Left lung (tissue), 4 donors: ENCODE measurements at regions not wholly inside any gene's neighbourhood (a gene's known extent, or its start where the extent isn't known, plus 50 kb on each side); places are given as distances from the start of the nearest gene placed in this dataset.

Experiments
- ATAC-seq: fragments of 200-7000 bp; cut with Tn5 transposase; one replicate; pipeline ENCODE4 v1.9.1; 2020; ENCODE audit warnings: moderate library complexity
- DNase-seq, 4 donors: peaks; one replicate each; pipeline ENCODE4 v3.0.0-alpha.2; 2013 to 2020
- H3K27ac ChIP-seq, 2 donors: fragments of 200-600 bp; sonication (generic) in 1 of 2; one replicate each; pipeline versions ENCODE4 v1.5.0 to v1.8.0; 2020 to 2021
- H3K27me3 ChIP-seq, 2 donors: fragments of 200-600 bp; sonication (generic) in 1 of 2; one replicate each; pipeline versions ENCODE4 v1.5.0 to v1.8.0; 2020 to 2021
- H3K36me3 ChIP-seq, 2 donors: fragments of 200-600 bp; sonication (generic) in 1 of 2; one replicate each; pipeline versions ENCODE4 v1.5.0 to v1.8.0; 2020 to 2021
- H3K4me1 ChIP-seq, 2 donors: fragments of 200-600 bp; one replicate each; pipeline ENCODE4 v1.8.0; 2021
- H3K4me3 ChIP-seq, 2 donors: fragments of 200-600 bp; sonication (generic) in 1 of 2; one replicate each; pipeline versions ENCODE4 v1.5.0 to v1.8.0; 2020 to 2021; ENCODE audit warnings: mild to moderate bottlenecking in 1 of 2
- H3K9me3 ChIP-seq, 2 donors: fragments of 200-600 bp; sonication (generic) in 1 of 2; one replicate each; pipeline versions ENCODE4 v1.5.0 to v1.8.0; 2020 to 2021
- intact Hi-C, 2 donors: fragments of 100-400 bp; cut with DNase I; formaldehyde crosslinking; loops; one replicate each; pipeline versions ENCODE4 v1.11.2 to v1.14.2; 2022
- TF ChIP-seq, protein P1 (sequence below), 2 donors: fragments of 200-600 bp; sonication (generic) in 1 of 2; IDR thresholded peaks; one replicate each; pipeline versions ENCODE4 v1.5.0 to v1.8.0; 2021; ENCODE audit warnings: antibody characterized with exemption in 2 of 2
- donor health status: DM: no; HTN: yes; CAD: no.
- donor health status: DM: no; HTN: no; CAD: no.

DNA sequence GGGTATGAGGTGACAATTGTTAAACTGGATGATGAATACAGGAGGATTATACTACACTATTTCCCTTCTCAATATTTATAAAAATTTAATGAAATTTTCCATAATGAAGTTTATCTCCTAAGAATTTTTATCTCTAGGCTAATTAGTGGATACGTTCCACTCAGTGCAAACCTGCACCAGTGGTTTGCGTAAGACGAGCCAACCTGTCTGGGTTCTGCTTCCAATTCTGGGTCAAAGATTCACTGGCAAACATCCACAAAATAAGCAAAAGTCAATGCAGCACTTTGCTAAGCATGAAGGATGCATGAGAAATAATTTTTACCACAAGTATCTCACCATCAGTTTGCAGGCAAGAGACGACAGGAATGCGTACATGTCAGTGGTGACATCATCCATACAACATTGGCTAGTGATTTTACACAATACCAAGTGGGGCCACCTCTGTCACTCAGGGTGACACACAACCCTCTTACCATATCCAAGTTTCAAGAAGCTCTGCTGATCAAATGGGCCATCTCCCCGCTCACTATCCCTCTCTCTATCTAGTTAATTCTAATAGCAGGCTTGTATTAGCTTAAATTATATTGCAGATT lies 51.7 kb downstream of the FAM50B start:
- DNase-seq (no peak), ATAC-seq (no peak)
- no peak overlapping the region for H3K27ac ChIP-seq
- H3K4me1 ChIP-seq = no peaks in the 10 kb centered on the region
- no peaks in the 10 kb centered on the region for H3K9me3 ChIP-seq
- no peaks in the 10 kb centered on the region for H3K27me3 ChIP-seq
- TF ChIP-seq, protein P1, sequence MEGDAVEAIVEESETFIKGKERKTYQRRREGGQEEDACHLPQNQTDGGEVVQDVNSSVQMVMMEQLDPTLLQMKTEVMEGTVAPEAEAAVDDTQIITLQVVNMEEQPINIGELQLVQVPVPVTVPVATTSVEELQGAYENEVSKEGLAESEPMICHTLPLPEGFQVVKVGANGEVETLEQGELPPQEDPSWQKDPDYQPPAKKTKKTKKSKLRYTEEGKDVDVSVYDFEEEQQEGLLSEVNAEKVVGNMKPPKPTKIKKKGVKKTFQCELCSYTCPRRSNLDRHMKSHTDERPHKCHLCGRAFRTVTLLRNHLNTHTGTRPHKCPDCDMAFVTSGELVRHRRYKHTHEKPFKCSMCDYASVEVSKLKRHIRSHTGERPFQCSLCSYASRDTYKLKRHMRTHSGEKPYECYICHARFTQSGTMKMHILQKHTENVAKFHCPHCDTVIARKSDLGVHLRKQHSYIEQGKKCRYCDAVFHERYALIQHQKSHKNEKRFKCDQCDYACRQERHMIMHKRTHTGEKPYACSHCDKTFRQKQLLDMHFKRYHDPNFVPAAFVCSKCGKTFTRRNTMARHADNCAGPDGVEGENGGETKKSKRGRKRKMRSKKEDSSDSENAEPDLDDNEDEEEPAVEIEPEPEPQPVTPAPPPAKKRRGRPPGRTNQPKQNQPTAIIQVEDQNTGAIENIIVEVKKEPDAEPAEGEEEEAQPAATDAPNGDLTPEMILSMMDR (IDR thresholded peaks at IDR 0.05) = no peak
- intact Hi-C loops = no loop called here
- no peaks in the 10 kb centered on the region for H3K36me3 ChIP-seq
- H3K4me3 ChIP-seq = no peak overlapping the region

DNA sequence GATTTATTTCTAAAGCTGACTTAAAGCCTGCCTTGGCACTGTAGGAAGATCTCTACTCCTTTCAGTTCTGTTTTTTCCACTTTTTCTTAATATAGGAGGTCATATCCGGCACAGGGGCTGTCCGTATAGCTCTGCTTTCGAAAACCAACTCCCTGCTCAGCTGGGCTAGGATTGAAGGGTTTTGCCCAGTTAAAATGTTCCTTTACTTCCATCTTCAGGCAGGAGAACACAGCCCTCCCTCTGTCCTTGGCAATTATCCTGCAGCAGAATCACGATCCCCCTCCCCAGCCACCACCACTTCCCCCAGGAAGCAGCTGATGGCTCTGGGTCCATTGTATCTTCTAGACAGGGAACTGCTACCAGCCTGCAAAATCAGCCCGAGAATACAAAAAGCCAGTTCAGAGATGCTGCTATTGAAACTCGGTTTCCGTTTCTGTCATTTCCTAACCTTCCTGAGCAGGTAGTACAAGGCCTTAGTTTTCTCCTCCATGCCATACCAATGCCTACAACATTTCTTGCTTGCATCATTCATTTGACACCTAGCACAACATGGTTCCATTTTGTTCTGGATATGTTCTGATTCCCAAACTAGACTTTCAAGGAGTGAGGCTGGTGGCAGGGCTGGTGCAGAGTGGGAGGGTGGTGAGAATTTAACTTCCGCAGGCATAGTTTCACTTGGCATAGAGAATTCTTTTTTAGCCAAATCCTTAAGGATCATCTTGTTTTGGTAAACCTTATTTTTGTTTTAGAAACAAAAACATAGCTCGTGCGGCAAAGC lies 53.9 kb downstream of the FAM50B start:
- Histone ChIP-seq H3K4me1 (no peaks in the 10 kb centered on the region), H3K27ac (no peak overlapping the region), H3K4me3 (no peak overlapping the region), H3K36me3 (no peaks in the 10 kb centered on the region), H3K9me3 (no peaks in the 10 kb centered on the region), H3K27me3 (no peaks in the 10 kb centered on the region)
- DNase-seq (no peak), ATAC-seq (no peak)
- intact Hi-C loops = no loop called here
- TF ChIP-seq, protein P1 (IDR thresholded peaks at IDR 0.05) = no peak

DNA sequence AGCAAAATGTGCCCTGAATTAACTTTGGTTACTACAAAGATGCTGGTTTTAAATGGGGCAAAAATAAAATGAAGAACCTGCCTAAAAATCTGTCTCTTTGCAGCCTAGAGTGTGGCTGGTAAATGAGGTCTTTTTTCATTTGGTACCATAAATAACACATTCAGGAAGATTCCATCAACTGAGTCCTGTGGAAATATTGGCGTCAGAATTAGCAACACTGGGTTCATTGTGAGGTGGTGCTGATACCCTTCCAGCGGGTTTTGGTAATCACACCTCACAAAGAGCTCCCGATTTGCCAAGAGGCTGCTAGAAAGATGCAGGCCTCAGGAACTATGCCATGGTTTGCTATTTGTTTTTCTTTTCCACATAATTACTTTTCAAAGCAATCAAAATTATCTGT lies 55.3 kb downstream of the FAM50B start:
- Histone ChIP-seq H3K4me3 (no peak overlapping the region), H3K4me1 (no peaks in the 10 kb centered on the region), H3K36me3 (no peaks in the 10 kb centered on the region), H3K27ac (no peak overlapping the region), H3K27me3 (no peaks in the 10 kb centered on the region), H3K9me3 (no peaks in the 10 kb centered on the region)
- ATAC-seq = no peak
- intact Hi-C loops = no loop called here
- TF ChIP-seq, protein P1 (IDR thresholded peaks at IDR 0.05) = no peak
- DNase-seq = no peak

DNA sequence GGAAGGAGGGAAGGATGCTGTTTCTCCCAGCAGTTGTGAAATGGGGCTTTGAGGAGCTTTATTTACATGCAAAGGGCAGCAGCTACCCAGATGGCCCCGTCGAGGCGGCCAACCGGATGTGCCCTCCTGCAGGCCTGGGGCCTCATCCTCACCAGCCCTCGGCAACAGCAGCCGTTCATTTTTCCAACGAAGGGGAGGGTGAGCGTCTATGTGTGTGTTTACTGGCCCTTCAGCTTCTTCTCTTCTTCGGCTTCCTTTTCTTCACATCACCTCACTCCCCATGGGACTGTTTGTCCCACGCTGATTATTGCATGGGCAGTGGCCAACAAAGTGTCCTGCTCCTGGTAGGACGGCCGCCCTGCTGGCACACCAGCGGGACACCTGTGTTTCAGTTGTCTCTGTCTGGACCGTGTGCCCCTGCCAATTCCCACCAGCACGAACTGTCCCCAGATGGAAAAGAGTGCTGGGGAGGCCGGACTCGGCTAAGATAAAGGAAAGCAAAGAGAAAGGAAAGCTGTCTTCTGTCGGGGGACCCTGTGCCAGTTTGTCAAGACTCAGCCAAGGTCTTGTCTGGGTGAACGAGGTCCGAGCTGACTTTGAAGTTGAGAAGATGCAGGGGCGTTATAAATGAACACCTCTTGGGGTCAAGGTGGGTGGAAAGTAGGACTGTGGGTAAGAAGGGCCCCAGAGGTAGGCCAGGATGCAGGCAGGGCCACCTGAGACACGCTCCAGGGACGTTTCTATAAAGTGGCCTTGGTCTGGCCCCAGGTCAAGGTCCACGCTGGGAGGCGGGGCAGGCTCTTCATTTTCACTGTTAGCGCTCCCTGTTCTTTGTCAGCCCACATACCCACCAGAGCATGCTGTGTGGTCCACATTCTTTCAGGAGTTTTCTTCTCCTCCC lies 57.0 kb downstream of the FAM50B start:
- intact Hi-C loops = no loop called here
- ATAC-seq (no peak), DNase-seq (no peak)
- no peak overlapping the region for H3K27ac ChIP-seq
- H3K27me3 ChIP-seq = no peaks in the 10 kb centered on the region
- TF ChIP-seq, protein P1 (IDR thresholded peaks at IDR 0.05) = no peak
- H3K4me3 ChIP-seq = no peak overlapping the region
- peaks cover 0 to under 1% of the 10 kb centered on the region in 2 donors for H3K4me1 ChIP-seq
- H3K36me3 ChIP-seq = no peaks in the 10 kb centered on the region
- no peaks in the 10 kb centered on the region for H3K9me3 ChIP-seq

DNA sequence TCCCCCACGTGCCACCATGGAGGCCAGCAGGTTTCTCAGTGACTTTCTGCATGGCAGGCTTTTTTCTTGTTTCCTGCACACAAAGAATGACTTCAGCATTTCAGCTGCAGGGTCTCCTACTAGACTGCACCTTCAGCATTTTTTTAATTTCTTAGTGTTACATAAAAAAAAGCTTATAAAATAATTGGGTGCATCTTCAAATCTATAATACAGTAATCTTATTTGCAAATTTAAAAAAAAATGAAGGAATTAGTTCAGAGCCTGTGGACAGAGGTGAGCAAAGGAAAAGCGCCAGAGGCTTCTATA lies 57.6 kb downstream of the FAM50B start:
- no peaks in the 10 kb centered on the region for H3K27me3 ChIP-seq
- H3K9me3 ChIP-seq = no peaks in the 10 kb centered on the region
- H3K36me3 ChIP-seq = no peaks in the 10 kb centered on the region
- H3K4me1 ChIP-seq = peaks cover 3 to 7% of the 10 kb centered on the region in 2 donors
- TF ChIP-seq, protein P1 (IDR thresholded peaks at IDR 0.05) = no peak
- H3K4me3 ChIP-seq = no peak overlapping the region
- no peak overlapping the region for H3K27ac ChIP-seq
- DNase-seq = no peak
- intact Hi-C loops = no loop called here
- ATAC-seq = no peak
